Endodermal cell (in vitro differentiated cells): ENCODE measurements at regions not wholly inside any gene's neighbourhood (a gene's known extent, or its start where the extent isn't known, plus 50 kb on each side); places are given as distances from the start of the nearest gene placed in this dataset.

Experiments
- DNase-seq: peaks from one replicate; pipeline ENCODE4 v3.0.0-alpha.2; 2017
- H3K27ac ChIP-seq: 2 replicates; pipeline ENCODE4 v1.5.1; 2013; ENCODE audit warnings: mild to moderate bottlenecking, low read depth, low read length, moderate library complexity
- H3K27me3 ChIP-seq: 2 replicates; pipeline ENCODE4 v1.6.1; 2013; ENCODE audit warnings: mild to moderate bottlenecking, low read length, moderate library complexity; ENCODE audit not compliant: insufficient read depth, control insufficient read depth, poor library complexity, severe bottlenecking
- H3K36me3 ChIP-seq: 2 replicates; pipeline ENCODE4 v1.7.0; 2013; ENCODE audit warnings: mild to moderate bottlenecking, low read length, moderate library complexity; ENCODE audit not compliant: control insufficient read depth, insufficient read depth
- H3K4me1 ChIP-seq: one replicate; pipeline ENCODE4 v1.7.0; 2013; ENCODE audit warnings: low read length; ENCODE audit not compliant: control insufficient read depth, insufficient read depth
- H3K4me3 ChIP-seq: 2 replicates; pipeline ENCODE4 v1.5.1; 2013; ENCODE audit warnings: mild to moderate bottlenecking, low read length, moderate library complexity
- H3K9ac ChIP-seq: 2 replicates; pipeline ENCODE4 v1.6.1; 2013; ENCODE audit warnings: mild to moderate bottlenecking, low read length, moderate library complexity; ENCODE audit not compliant: poor library complexity, severe bottlenecking; ENCODE audit errors: extremely low read depth
- H3K9me3 ChIP-seq: 2 replicates; pipeline ENCODE4 v1.6.1; 2013; ENCODE audit warnings: mild to moderate bottlenecking, low read length, moderate library complexity; ENCODE audit not compliant: control insufficient read depth
- H3K27ac Mint-ChIP-seq: 2 replicates; pipeline ENCODE4 v1.8.0; 2020; ENCODE audit warnings: mixed read lengths
- H3K27me3 Mint-ChIP-seq: 2 replicates; pipeline ENCODE4 v1.8.0; 2021; ENCODE audit warnings: mild to moderate bottlenecking, mixed read lengths; ENCODE audit not compliant: insufficient read depth
- H3K36me3 Mint-ChIP-seq: 2 replicates; pipeline ENCODE4 v1.8.0; 2020; ENCODE audit warnings: low read depth, mixed read lengths
- H3K4me1 Mint-ChIP-seq: 2 replicates; pipeline ENCODE4 v1.8.0; 2020; ENCODE audit warnings: mixed read lengths
- H3K4me3 Mint-ChIP-seq: 2 replicates; pipeline ENCODE4 v1.8.0; 2020; ENCODE audit warnings: mild to moderate bottlenecking, moderate library complexity, mixed read lengths
- H3K9me3 Mint-ChIP-seq: 2 replicates; pipeline ENCODE4 v1.8.0; 2020; ENCODE audit warnings: mild to moderate bottlenecking, mixed read lengths
- WGBS, 2 experiments: methylation state at CpG; one replicate each; pipeline versions ENCODE4 v1.1.5 to v1.1.7; 2013; ENCODE audit warnings: missing lambda C conversion rate in 2 of 2, mixed read lengths in 1 of 2; ENCODE audit not compliant: insufficient coverage in 1 of 2, insufficient read length in 1 of 2; 5-methylcytosine and 5-hydroxymethylcytosine counted together
- TF ChIP-seq, protein P1 (sequence below): fragments of 200-600 bp; sonication (generic); conservative IDR thresholded peaks from 2 replicates; pipeline ENCODE4 v1.5.0; 2021; ENCODE audit warnings: antibody characterized with exemption, mild to moderate bottlenecking

GRCh38 chr11:121692236-121692635 is 239.5 kb upstream of the SORL1-AS1 start:
- Histone ChIP-seq H3K4me1 (peaks cover 3% of the 10 kb centered on the region), H3K9ac (no peak overlapping the region), H3K36me3 (no peaks in the 10 kb centered on the region), H3K9me3 (no peaks in the 10 kb centered on the region), H3K27ac (no peak overlapping the region), H3K4me3 (no peak overlapping the region), H3K27me3 (no peaks in the 10 kb centered on the region)
- peaks cover 20% of the 10 kb centered on the region for H3K4me1 Mint-ChIP-seq
- H3K27ac Mint-ChIP-seq = no peak overlapping the region
- no peaks in the 10 kb centered on the region for H3K36me3 Mint-ChIP-seq
- 90 to 100% methylated on average over 1 of the region's 1 CpG for WGBS, 2 experiments
- no peaks in the 10 kb centered on the region for H3K9me3 Mint-ChIP-seq
- H3K4me3 Mint-ChIP-seq = no peak overlapping the region
- TF ChIP-seq, protein P1, sequence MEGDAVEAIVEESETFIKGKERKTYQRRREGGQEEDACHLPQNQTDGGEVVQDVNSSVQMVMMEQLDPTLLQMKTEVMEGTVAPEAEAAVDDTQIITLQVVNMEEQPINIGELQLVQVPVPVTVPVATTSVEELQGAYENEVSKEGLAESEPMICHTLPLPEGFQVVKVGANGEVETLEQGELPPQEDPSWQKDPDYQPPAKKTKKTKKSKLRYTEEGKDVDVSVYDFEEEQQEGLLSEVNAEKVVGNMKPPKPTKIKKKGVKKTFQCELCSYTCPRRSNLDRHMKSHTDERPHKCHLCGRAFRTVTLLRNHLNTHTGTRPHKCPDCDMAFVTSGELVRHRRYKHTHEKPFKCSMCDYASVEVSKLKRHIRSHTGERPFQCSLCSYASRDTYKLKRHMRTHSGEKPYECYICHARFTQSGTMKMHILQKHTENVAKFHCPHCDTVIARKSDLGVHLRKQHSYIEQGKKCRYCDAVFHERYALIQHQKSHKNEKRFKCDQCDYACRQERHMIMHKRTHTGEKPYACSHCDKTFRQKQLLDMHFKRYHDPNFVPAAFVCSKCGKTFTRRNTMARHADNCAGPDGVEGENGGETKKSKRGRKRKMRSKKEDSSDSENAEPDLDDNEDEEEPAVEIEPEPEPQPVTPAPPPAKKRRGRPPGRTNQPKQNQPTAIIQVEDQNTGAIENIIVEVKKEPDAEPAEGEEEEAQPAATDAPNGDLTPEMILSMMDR = no peak
- DNase-seq = no peak
- no peaks in the 10 kb centered on the region for H3K27me3 Mint-ChIP-seq

DNA sequence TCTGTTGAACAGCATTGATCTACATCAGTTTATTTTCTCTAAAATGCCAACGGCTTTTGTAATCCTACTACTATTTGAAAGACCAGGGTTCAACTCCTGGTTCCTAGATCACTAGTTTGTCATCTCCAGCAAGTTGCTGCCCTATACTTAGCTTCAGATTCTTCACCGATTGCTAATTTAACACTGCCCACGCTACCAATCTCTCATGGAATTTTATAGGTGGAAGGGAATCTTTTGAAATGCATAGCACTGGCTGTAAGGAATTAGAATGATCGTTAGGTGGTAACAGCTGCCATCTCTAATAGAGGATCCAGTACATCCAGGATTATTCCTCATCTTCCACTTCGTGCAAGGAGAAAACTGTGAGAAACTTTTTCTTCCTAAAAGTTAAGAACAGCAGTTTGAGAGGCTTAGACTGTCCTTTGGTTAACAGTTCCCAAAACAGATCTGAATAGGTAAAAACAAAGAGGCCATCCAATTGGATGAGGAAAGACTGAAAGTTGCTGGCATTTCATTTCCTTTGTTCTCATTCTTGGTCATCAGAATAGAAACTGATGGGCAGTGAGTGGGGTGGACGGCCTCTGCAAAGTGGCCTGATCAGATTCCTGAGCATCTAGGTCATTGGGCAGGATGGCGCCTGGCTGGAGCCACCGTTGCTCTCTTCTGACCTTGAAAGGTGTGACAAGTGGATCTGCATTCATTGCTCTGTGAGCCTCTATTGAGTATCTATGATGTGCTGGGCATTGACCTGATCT is 236.3 kb upstream of the SORL1-AS1 start:
- Mint-ChIP-seq H3K4me1 (peaks cover 15% of the 10 kb centered on the region), H3K27ac (peak overlapping the region; percentile 64), H3K4me3 (no peak overlapping the region), H3K27me3 (no peaks in the 10 kb centered on the region), H3K36me3 (no peaks in the 10 kb centered on the region), H3K9me3 (no peaks in the 10 kb centered on the region)
- H3K9me3 ChIP-seq = no peaks in the 10 kb centered on the region
- TF ChIP-seq, protein P1 = no peak
- H3K4me1 ChIP-seq = peaks cover 3% of the 10 kb centered on the region
- H3K36me3 ChIP-seq = no peaks in the 10 kb centered on the region
- no peak overlapping the region for H3K4me3 ChIP-seq
- no peaks in the 10 kb centered on the region for H3K27me3 ChIP-seq
- H3K27ac ChIP-seq = no peak overlapping the region
- peak; percentile 83 for DNase-seq
- 74 to 82% methylated on average over 7 to 8 of the region's 8 CpGs for WGBS, 2 experiments
- no peak overlapping the region for H3K9ac ChIP-seq

DNA sequence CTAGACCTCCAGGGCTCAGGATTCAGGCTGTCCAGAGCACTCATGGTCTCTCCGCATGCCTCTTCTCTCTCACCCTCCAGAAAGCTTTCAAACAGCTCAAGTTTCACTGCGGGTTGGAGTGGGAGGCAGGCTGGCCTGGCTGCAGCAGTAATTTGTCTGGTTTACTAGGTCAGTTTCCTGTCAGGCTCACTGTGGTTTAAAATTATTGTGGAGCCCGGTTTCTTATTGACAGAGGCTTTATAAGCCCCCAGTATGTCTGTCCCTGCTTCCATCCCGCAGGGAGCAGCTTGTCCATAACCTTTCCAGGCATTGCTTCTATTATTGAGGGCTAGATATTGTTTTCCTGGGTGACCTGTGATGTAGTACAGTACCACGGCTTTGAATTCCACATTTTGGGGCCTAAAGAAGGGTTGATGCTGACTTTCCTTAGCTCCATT is 235.3 kb upstream of the SORL1-AS1 start:
- no peaks in the 10 kb centered on the region for H3K27me3 Mint-ChIP-seq
- no peak overlapping the region for H3K4me3 Mint-ChIP-seq
- Histone ChIP-seq H3K27me3 (no peaks in the 10 kb centered on the region), H3K9me3 (no peaks in the 10 kb centered on the region), H3K36me3 (no peaks in the 10 kb centered on the region), H3K4me3 (no peak overlapping the region), H3K27ac (no peak overlapping the region), H3K4me1 (peaks cover 3% of the 10 kb centered on the region), H3K9ac (no peak overlapping the region)
- TF ChIP-seq, protein P1 = no peak
- DNase-seq = peak; percentile 74
- WGBS, 2 experiments = 37 to 58% methylated on average over 5 of the region's 5 CpGs
- H3K36me3 Mint-ChIP-seq = no peaks in the 10 kb centered on the region
- H3K9me3 Mint-ChIP-seq = no peaks in the 10 kb centered on the region
- peaks cover 15% of the 10 kb centered on the region for H3K4me1 Mint-ChIP-seq
- peak overlapping the region; percentile 36 for H3K27ac Mint-ChIP-seq
